ENCODE measurements at regions not wholly inside any gene's neighbourhood (a gene's known extent, or its start where the extent isn't known, plus 50 kb on each side); places are given as distances from the start of the nearest gene placed in this dataset.

GRCh38 chr2:38164881-38165280, 88.9 kb upstream of the CYP1B1 start:
- TF ChIP-seq POLR2AphosphoS5 (IDR thresholded peaks at IDR 0.05; ENCODE audit: low read depth, low read length): no peak
- no peak for TF ChIP-seq SIN3A (IDR thresholded peaks at IDR 0.05; ENCODE audit: borderline replicate concordance, insufficient read depth, low read length)
- TF ChIP-seq FOXP2 (optimal IDR thresholded peaks at IDR 0.05; ENCODE audit: borderline replicate concordance, extremely low read depth, extremely low read length, insufficient read depth): no peak
- no peak for TF ChIP-seq REST (IDR thresholded peaks at IDR 0.05; ENCODE audit: insufficient read depth in 1 of 2, low read depth in 2 of 2, low read length in 2 of 2)
- no peak for TF ChIP-seq TAF1 (IDR thresholded peaks at IDR 0.05; ENCODE audit: borderline replicate concordance, insufficient read depth, low read length)

Measured in PFSK-1 (cell line).